GM12878 (cell line): ENCODE measurements at regions not wholly inside any gene's neighbourhood (a gene's known extent, or its start where the extent isn't known, plus 50 kb on each side); places are given as distances from the start of the nearest gene placed in this dataset.

Experiments used
- ATAC-seq: fragments of 200-7000 bp; cut with Tn5 transposase; 3 replicates; pipeline ENCODE4 v1.9.1; 2020; ENCODE audit warnings: mild to moderate bottlenecking, moderate library complexity
- BruUV-seq: library from RNA; stranded (reverse); fragments of 400-500 nt; replicated peaks from 2 replicates; lab custom pipeline; 2021; lab: Mats Ljungman, UMichigan
- CTCF ChIA-PET: fragments of 300-600 bp; sonication (Branson Sonifier 250); formaldehyde crosslinking; extraction: SDS; loops from one replicate; lab custom pipeline; 2021; ENCODE audit warnings: inconsistent platforms; lab: Yijun Ruan, JAX
- POLR2A ChIA-PET: fragments of 350-600 bp; formaldehyde crosslinking; extraction: SDS; loops from one replicate; lab custom pipeline; 2021; ENCODE audit warnings: inconsistent platforms; lab: Charles Lee
- RAD21 ChIA-PET: fragments of 300-600 bp; sonication (Branson Sonifier 250); formaldehyde crosslinking; loops from one replicate; lab custom pipeline; 2023; ENCODE audit warnings: antibody characterized with exemption; ENCODE audit not compliant: unreplicated experiment; lab: Charles Lee
- SMC1A ChIA-PET: fragments of 300-600 bp; sonication (Branson Sonifier 250); formaldehyde crosslinking; loops from one replicate; lab custom pipeline; 2023; ENCODE audit not compliant: unreplicated experiment, uncharacterized antibody; lab: Charles Lee
- DNase-seq: peaks from one replicate; pipeline ENCODE4 v3.0.0-alpha.2; 2011; ENCODE audit warnings: low read depth, low spot score
- FAIRE-seq: peaks from 3 replicates; lab custom pipeline; 2011; peaks lifted over from hg19 to GRCh38; lab: Jason Lieb, UNC
- H2AFZ ChIP-seq: 2 replicates; pipeline ENCODE4 v1.6.0; 2011; ENCODE audit warnings: low read depth, low read length, control low read depth; ENCODE audit not compliant: control insufficient read depth
- H3K27ac ChIP-seq: 2 replicates; pipeline ENCODE4 v1.5.1; 2011; ENCODE audit warnings: control low read depth; ENCODE audit not compliant: control insufficient read depth, insufficient read depth
- H3K27me3 ChIP-seq, 2 experiments: replicated peaks in 1 of 2; 2 replicates each; pipeline versions ENCODE4 v1.6.0 to v1.6.1; 2011; ENCODE audit warnings: low read length in 1 of 2; ENCODE audit not compliant: control insufficient read depth in 2 of 2, insufficient read depth in 2 of 2
- H3K36me3 ChIP-seq, 2 experiments: 2 replicates each; pipeline ENCODE4 v1.5.1; 2011; ENCODE audit warnings: low read length in 1 of 2; ENCODE audit not compliant: control insufficient read depth in 2 of 2, insufficient read depth in 2 of 2
- H3K4me1 ChIP-seq: 2 replicates; pipeline ENCODE4 v1.6.1; 2011; ENCODE audit warnings: mild to moderate bottlenecking, low read length, moderate library complexity, mixed read lengths; ENCODE audit not compliant: control insufficient read depth, insufficient read depth
- H3K4me2 ChIP-seq: 2 replicates; pipeline ENCODE4 v1.6.0; 2011; ENCODE audit warnings: control low read depth; ENCODE audit not compliant: control insufficient read depth, insufficient read depth
- H3K4me3 ChIP-seq: fragments of 200-600 bp; sonication (generic); 2 replicates; pipeline ENCODE4 v1.5.1; 2016
- H3K79me2 ChIP-seq: 2 replicates; pipeline ENCODE4 v1.6.0; 2011; ENCODE audit warnings: low read length; ENCODE audit not compliant: control insufficient read depth, insufficient read depth
- H3K9ac ChIP-seq: 2 replicates; pipeline ENCODE4 v1.8.0; 2011; ENCODE audit warnings: low read length, control low read depth, mixed read lengths; ENCODE audit not compliant: control insufficient read depth, insufficient read depth
- H3K9me3 ChIP-seq: replicated peaks from 3 replicates; pipeline ENCODE4 v1.5.1; 2011; ENCODE audit warnings: mild to moderate bottlenecking, low read length; ENCODE audit not compliant: control insufficient read depth, insufficient read depth
- H4K20me1 ChIP-seq: 2 replicates; pipeline ENCODE4 v1.6.0; 2011; ENCODE audit not compliant: control insufficient read depth, insufficient read depth
- BHLHE40 ChIP-seq, 2 experiments: fragments of 450-650 bp in 1 of 2; IDR thresholded peaks; 2 replicates each; pipeline ENCODE4 v1.6.1; 2011 to 2017; ENCODE audit warnings: low read depth in 2 of 2, borderline replicate concordance in 1 of 2, improper control_type of control experiment in 1 of 2, low read length in 1 of 2, mild to moderate bottlenecking in 1 of 2
- CBFB ChIP-seq: IDR thresholded peaks from 2 replicates; pipeline ENCODE4 v1.6.1; 2016; ENCODE audit warnings: antibody characterized with exemption, low read depth
- HDAC6 ChIP-seq: fragments of 200-600 bp; sonication (generic); IDR thresholded peaks from one replicate; pipeline ENCODE4 v1.8.0; 2017; ENCODE audit warnings: antibody characterized with exemption; ENCODE audit not compliant: unreplicated experiment
- SPI1 ChIP-seq: IDR thresholded peaks from 2 replicates; pipeline ENCODE4 v1.6.1; 2011; ENCODE audit warnings: low read depth, mild to moderate bottlenecking, low read length, moderate library complexity, borderline replicate concordance; ENCODE audit not compliant: insufficient read depth
- SRF ChIP-seq, 2 experiments: IDR thresholded peaks; 2 replicates each; pipeline ENCODE4 v1.6.1; 2011; ENCODE audit warnings: low read depth in 2 of 2, low read length in 2 of 2, mild to moderate bottlenecking in 1 of 2, moderate library complexity in 1 of 2
- SUZ12 ChIP-seq: fragments of 200-600 bp; sonication (generic); IDR thresholded peaks from one replicate; pipeline ENCODE4 v1.6.1; 2018; ENCODE audit warnings: antibody characterized with exemption, mild to moderate bottlenecking; ENCODE audit not compliant: unreplicated experiment
- TBL1XR1 ChIP-seq: IDR thresholded peaks from 2 replicates; pipeline ENCODE4 v1.6.1; 2012; ENCODE audit warnings: low read depth, low read length, improper control_type of control experiment
- WGBS: methylation state at CpG from one replicate; pipeline ENCODE4 v1.1.6; 2016; ENCODE audit warnings: low lambda C conversion rate; ENCODE audit not compliant: insufficient replicate concordance, insufficient coverage; ENCODE audit errors: missing lambda C conversion rate; 5-methylcytosine and 5-hydroxymethylcytosine counted together
- in situ Hi-C: fragments of 300-500 bp; cut with MboI; formaldehyde crosslinking; loops from 9 replicates; pipeline ENCODE4 v1.14.3; 2018; ENCODE audit warnings: mixed read lengths
- intact Hi-C: fragments of 100-400 bp; cut with micrococcal nuclease; formaldehyde crosslinking; loops from one replicate; pipeline ENCODE4 v1.14.2; 2022; ENCODE audit not compliant: unreplicated experiment
- TF ChIP-seq, protein P1 (sequence below): fragments of 150-350 bp; IDR thresholded peaks from 2 replicates; pipeline ENCODE4 v1.6.1; 2016; ENCODE audit warnings: low read depth, low read length
- TF ChIP-seq, protein P2 (sequence below): IDR thresholded peaks from 2 replicates; pipeline ENCODE4 v1.6.1; 2012; ENCODE audit warnings: low read depth, low read length, improper control_type of control experiment

DNA sequence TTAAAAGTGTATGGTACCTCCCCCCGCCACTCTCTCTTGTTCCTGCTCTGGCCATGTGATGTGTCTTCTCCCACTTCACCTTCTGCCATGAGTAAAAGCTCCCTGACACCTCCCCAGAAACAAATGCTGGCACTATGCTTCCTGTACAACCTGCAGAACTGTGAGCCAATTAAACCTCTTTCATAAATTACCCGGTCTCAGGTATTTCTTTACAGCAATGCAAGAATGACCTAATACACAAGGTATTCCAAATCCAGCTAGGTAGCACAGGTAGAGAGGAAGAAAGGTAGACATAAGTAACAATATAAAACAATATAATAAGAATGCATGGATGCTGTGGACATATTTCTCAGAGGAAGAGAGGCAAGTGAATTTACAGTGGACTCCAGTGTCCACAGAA lies 394.1 kb upstream of the ARID1B start:
- Histone ChIP-seq H3K4me2 (no peak overlapping the region), H3K9me3 (no peaks in the 10 kb centered on the region), H3K4me1 (no peaks in the 10 kb centered on the region), H4K20me1 (no peaks in the 10 kb centered on the region), H3K27me3 (peaks cover 0 to 3% of the 10 kb centered on the region in 2 experiments; a peak in 1 of 4 replicates), H3K36me3 (no peaks in the 10 kb centered on the region), H3K9ac (no peak overlapping the region), H2AFZ (no peak overlapping the region), H3K4me3 (no peak overlapping the region), H3K27ac (no peak overlapping the region), H3K79me2 (no peaks in the 10 kb centered on the region)
- ChIA-PET SMC1A (no interaction called here), RAD21 (no interaction called here), POLR2A (no interaction called here), CTCF (no interaction called here)
- ATAC-seq (no peak), DNase-seq (no peak), FAIRE-seq (no peak)
- no TSS peak for BruUV-seq
- 15% methylated on average over 2 of the region's 2 CpGs for WGBS
- TF ChIP-seq SUZ12, result no peak
- TF ChIP-seq, protein P1, sequence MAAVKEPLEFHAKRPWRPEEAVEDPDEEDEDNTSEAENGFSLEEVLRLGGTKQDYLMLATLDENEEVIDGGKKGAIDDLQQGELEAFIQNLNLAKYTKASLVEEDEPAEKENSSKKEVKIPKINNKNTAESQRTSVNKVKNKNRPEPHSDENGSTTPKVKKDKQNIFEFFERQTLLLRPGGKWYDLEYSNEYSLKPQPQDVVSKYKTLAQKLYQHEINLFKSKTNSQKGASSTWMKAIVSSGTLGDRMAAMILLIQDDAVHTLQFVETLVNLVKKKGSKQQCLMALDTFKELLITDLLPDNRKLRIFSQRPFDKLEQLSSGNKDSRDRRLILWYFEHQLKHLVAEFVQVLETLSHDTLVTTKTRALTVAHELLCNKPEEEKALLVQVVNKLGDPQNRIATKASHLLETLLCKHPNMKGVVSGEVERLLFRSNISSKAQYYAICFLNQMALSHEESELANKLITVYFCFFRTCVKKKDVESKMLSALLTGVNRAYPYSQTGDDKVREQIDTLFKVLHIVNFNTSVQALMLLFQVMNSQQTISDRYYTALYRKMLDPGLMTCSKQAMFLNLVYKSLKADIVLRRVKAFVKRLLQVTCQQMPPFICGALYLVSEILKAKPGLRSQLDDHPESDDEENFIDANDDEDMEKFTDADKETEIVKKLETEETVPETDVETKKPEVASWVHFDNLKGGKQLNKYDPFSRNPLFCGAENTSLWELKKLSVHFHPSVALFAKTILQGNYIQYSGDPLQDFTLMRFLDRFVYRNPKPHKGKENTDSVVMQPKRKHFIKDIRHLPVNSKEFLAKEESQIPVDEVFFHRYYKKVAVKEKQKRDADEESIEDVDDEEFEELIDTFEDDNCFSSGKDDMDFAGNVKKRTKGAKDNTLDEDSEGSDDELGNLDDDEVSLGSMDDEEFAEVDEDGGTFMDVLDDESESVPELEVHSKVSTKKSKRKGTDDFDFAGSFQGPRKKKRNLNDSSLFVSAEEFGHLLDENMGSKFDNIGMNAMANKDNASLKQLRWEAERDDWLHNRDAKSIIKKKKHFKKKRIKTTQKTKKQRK, result no peak
- no peak for TF ChIP-seq SRF (IDR thresholded peaks at IDR 0.05; ENCODE audit: low read depth in 2 of 2, low read length in 2 of 2)
- TF ChIP-seq CBFB, result no peak
- no peak for TF ChIP-seq BHLHE40 (IDR thresholded peaks at IDR 0.05; ENCODE audit: borderline replicate concordance in 1 of 2, low read depth in 2 of 2, low read length in 1 of 2)
- TF ChIP-seq HDAC6, result no peak
- no peak for TF ChIP-seq SPI1
- TF ChIP-seq, protein P2, sequence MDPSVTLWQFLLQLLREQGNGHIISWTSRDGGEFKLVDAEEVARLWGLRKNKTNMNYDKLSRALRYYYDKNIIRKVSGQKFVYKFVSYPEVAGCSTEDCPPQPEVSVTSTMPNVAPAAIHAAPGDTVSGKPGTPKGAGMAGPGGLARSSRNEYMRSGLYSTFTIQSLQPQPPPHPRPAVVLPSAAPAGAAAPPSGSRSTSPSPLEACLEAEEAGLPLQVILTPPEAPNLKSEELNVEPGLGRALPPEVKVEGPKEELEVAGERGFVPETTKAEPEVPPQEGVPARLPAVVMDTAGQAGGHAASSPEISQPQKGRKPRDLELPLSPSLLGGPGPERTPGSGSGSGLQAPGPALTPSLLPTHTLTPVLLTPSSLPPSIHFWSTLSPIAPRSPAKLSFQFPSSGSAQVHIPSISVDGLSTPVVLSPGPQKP, result no peak
- TF ChIP-seq TBL1XR1, result no peak
- in situ Hi-C loops (no loop called here), intact Hi-C loops (no loop called here)
